HCT116 (cell line): ENCODE measurements at regions not wholly inside any gene's neighbourhood (a gene's known extent, or its start where the extent isn't known, plus 50 kb on each side); places are given as distances from the start of the nearest gene placed in this dataset.

Experiments
- ATAC-seq: fragments of 200-7000 bp; cut with Tn5 transposase; 2 replicates; pipeline ENCODE4 v1.9.1; 2020; ENCODE audit warnings: mild to moderate bottlenecking, moderate library complexity
- BruUV-seq: library from RNA; stranded (reverse); fragments of 400-500 nt; replicated peaks from 2 replicates; lab custom pipeline; 2021; lab: Mats Ljungman, UMichigan
- CTCF ChIA-PET: fragments of 300-600 bp; sonication (Branson Sonifier 250); formaldehyde crosslinking; loops from one replicate; lab custom pipeline; 2021; ENCODE audit warnings: antibody characterized with exemption; lab: Charles Lee
- POLR2A ChIA-PET: fragments of 300-600, 350-600 bp; sonication (Branson Sonifier 250); formaldehyde crosslinking; loops from one replicate; lab custom pipeline; 2021; ENCODE audit warnings: antibody characterized with exemption; lab: Charles Lee
- RAD21 ChIA-PET, 2 experiments: fragments of 300-600 bp; sonication (Branson Sonifier 250); formaldehyde crosslinking; loops; one replicate each; lab custom pipeline; 2023; ENCODE audit warnings: low total read pairs in 2 of 2; ENCODE audit not compliant: uncharacterized antibody in 2 of 2, unreplicated experiment in 2 of 2, low non-redundant PET in 1 of 2; lab: Charles Lee
- DNase-seq: peaks from one replicate; pipeline ENCODE4 v3.0.0-alpha.2; 2010; ENCODE audit warnings: low read depth, low spot score
- H2AFZ ChIP-seq: fragments of 200-600 bp; shearing (Covaris generic), sonication (generic); 2 replicates; pipeline ENCODE4 v1.6.1; 2017; ENCODE audit warnings: low read depth, mixed run types, mixed read lengths, antibody characterized with exemption, low read length; ENCODE audit not compliant: poor library complexity, severe bottlenecking
- H3K27ac ChIP-seq: 2 replicates; pipeline ENCODE4 v1.5.1; 2012; ENCODE audit warnings: low read depth, low read length
- H3K27me3 ChIP-seq: fragments of 200-600 bp; sonication (generic); 2 replicates; pipeline ENCODE4 v1.6.1; 2016; ENCODE audit warnings: mixed run types, low read length, mixed read lengths; ENCODE audit not compliant: insufficient read depth
- H3K36me3 ChIP-seq, 2 experiments: fragments of 200-500 bp in 1 of 2; fragments of 200-600 bp in 1 of 2; sonication (Bioruptor generic) in 1 of 2; sonication (generic) in 1 of 2; 2 replicates each; pipeline versions ENCODE4 v1.5.1 to v1.6.1; 2014 to 2016; ENCODE audit warnings: low read length in 2 of 2, inconsistent platforms in 1 of 2, mixed read lengths in 1 of 2, mixed run types in 1 of 2; ENCODE audit not compliant: insufficient read depth in 2 of 2, control insufficient read depth in 1 of 2
- H3K4me1 ChIP-seq, 2 experiments: fragments of 200-600 bp in 1 of 2; sonication (generic) in 1 of 2; 2 replicates each; pipeline versions ENCODE4 v1.5.1 to v1.6.1; 2012 to 2017; ENCODE audit warnings: low read length in 2 of 2, inconsistent platforms in 1 of 2, mild to moderate bottlenecking in 1 of 2, mixed read lengths in 1 of 2, mixed run types in 1 of 2, moderate library complexity in 1 of 2; ENCODE audit not compliant: insufficient read depth in 2 of 2, control insufficient read depth in 1 of 2
- H3K4me2 ChIP-seq: fragments of 200-600 bp; sonication (generic); 2 replicates; pipeline ENCODE4 v1.6.1; 2017; ENCODE audit warnings: mixed run types, low read length, mixed read lengths
- H3K4me3 ChIP-seq, 2 experiments: fragments of 200-600 bp in 1 of 2; sonication (generic) in 1 of 2; replicated peaks in 1 of 2; 2 replicates each; pipeline ENCODE4 v1.5.1; 2011 to 2016; ENCODE audit warnings: low read length in 2 of 2, control low read depth in 1 of 2, low read depth in 1 of 2, mild to moderate bottlenecking in 1 of 2, mixed read lengths in 1 of 2, mixed run types in 1 of 2
- H3K79me2 ChIP-seq: fragments of 200-600 bp; sonication (generic); 2 replicates; pipeline ENCODE4 v1.6.1; 2017; ENCODE audit warnings: mild to moderate bottlenecking, mixed run types, low read length, moderate library complexity, mixed read lengths; ENCODE audit not compliant: insufficient read depth
- H3K9ac ChIP-seq: fragments of 200-600 bp; sonication (generic); 2 replicates; pipeline ENCODE4 v1.6.1; 2016; ENCODE audit warnings: low read length, mixed read lengths
- H3K9me2 ChIP-seq: fragments of 200-600 bp; sonication (generic), shearing (Covaris generic); 2 replicates; pipeline ENCODE4 v1.6.1; 2017; ENCODE audit warnings: mixed run types, mild to moderate bottlenecking, moderate library complexity; ENCODE audit not compliant: insufficient read depth
- H3K9me3 ChIP-seq, 2 experiments: fragments of 200-500 bp in 1 of 2; fragments of 200-600 bp in 1 of 2; sonication (Bioruptor generic) in 1 of 2; sonication (generic) in 1 of 2; 2 replicates each; pipeline ENCODE4 v1.6.1; 2014 to 2017; ENCODE audit warnings: low read length in 2 of 2, mixed read lengths in 2 of 2, inconsistent platforms in 1 of 2, low read depth in 1 of 2, mild to moderate bottlenecking in 1 of 2, mixed run types in 1 of 2, moderate library complexity in 1 of 2; ENCODE audit not compliant: control insufficient read depth in 1 of 2, insufficient read depth in 1 of 2
- H4K20me1 ChIP-seq: fragments of 200-600 bp; sonication (generic), shearing (Covaris generic); 2 replicates; pipeline ENCODE4 v1.6.1; 2017; ENCODE audit warnings: mixed run types, mild to moderate bottlenecking, moderate library complexity; ENCODE audit not compliant: insufficient read depth
- CEBPB ChIP-seq: IDR thresholded peaks from 2 replicates; pipeline ENCODE4 v1.6.1; 2012; ENCODE audit warnings: low read depth
- EZH2phosphoT487 ChIP-seq: fragments of 200-600 bp; IDR thresholded peaks from 2 replicates; pipeline ENCODE4 v1.6.1; 2018; ENCODE audit warnings: antibody characterized with exemption, borderline replicate concordance
- FOSL1 ChIP-seq: IDR thresholded peaks from 2 replicates; pipeline ENCODE4 v1.6.1; 2012; ENCODE audit warnings: low read depth
- JUND ChIP-seq: IDR thresholded peaks from 2 replicates; pipeline ENCODE4 v1.6.1; 2012
- SIN3A ChIP-seq: IDR thresholded peaks from 2 replicates; pipeline ENCODE4 v1.6.1; 2012; ENCODE audit warnings: low read depth
- SP1 ChIP-seq: IDR thresholded peaks from 2 replicates; pipeline ENCODE4 v1.6.1; 2012; ENCODE audit warnings: low read depth
- ZFX ChIP-seq: fragments of 450-650 bp; IDR thresholded peaks from 2 replicates; pipeline ENCODE4 v1.6.1; 2017
- ZNF274 ChIP-seq: fragments of 200-500 bp; sonication (Bioruptor generic); IDR thresholded peaks from 2 replicates; pipeline ENCODE4 v1.6.1; 2014; ENCODE audit warnings: mild to moderate bottlenecking, low read depth, low read length, inconsistent platforms
- intact Hi-C: fragments of 100-400 bp; cut with micrococcal nuclease; formaldehyde crosslinking; loops from 2 replicates; pipeline ENCODE4 v1.10.0; 2022
- TF ChIP-seq, protein P1 (sequence below): IDR thresholded peaks from 2 replicates; pipeline ENCODE4 v1.6.1; 2012
- TF ChIP-seq, protein P2 (sequence below), 3 experiments: fragments of 200-600 bp in 1 of 3; sonication (generic) in 1 of 3; IDR thresholded peaks in 2 of 3; conservative IDR thresholded peaks in 1 of 3; 2 replicates each; pipeline ENCODE4 v1.5.1; 2012 to 2017; ENCODE audit warnings: low read depth in 2 of 3, low read length in 2 of 3, antibody characterized with exemption in 1 of 3, borderline replicate concordance in 1 of 3, control low read depth in 1 of 3, mild to moderate bottlenecking in 1 of 3, mixed read lengths in 1 of 3, mixed run types in 1 of 3, moderate library complexity in 1 of 3; ENCODE audit not compliant: insufficient read depth in 1 of 3

DNA sequence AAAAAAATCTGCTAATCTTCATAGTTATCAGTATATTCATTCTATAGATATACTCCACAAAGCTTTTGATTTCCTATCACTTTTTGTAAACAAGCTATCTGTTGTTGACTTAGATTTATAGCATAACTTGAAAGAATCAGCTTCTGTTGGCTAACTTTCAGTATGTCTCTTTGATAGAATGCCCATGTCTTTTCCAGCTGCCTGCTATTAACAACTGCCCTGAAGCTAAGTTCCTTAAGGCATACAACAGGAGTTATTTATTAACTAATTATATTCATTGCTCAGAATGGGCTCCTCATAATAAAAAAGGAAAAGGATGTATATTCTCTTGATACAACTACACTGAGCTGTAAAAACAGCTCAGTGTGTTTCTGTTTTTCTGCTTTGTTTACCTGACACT, 293.9 kb downstream of the TUSC7 start:
- DNase-seq, result no peak
- Histone ChIP-seq H3K4me2 (no peak overlapping the region), H3K36me3 (no peaks in the 10 kb centered on the region), H3K79me2 (no peaks in the 10 kb centered on the region), H3K27ac (no peak overlapping the region), H3K27me3 (no peaks in the 10 kb centered on the region), H3K4me1 (no peaks in the 10 kb centered on the region), H3K9me2 (no peaks in the 10 kb centered on the region), H3K4me3 (no peak overlapping the region), H4K20me1 (no peaks in the 10 kb centered on the region), H2AFZ (no peak overlapping the region), H3K9me3 (no peaks in the 10 kb centered on the region), H3K9ac (no peak overlapping the region)
- ChIA-PET POLR2A (no interaction called here), CTCF (no interaction called here), RAD21 (no interaction called here)
- no peak for TF ChIP-seq ZFX
- no peak for TF ChIP-seq CEBPB
- no peak for TF ChIP-seq ZNF274
- no peak for TF ChIP-seq SP1
- no peak for TF ChIP-seq JUND
- TF ChIP-seq, protein P1, sequence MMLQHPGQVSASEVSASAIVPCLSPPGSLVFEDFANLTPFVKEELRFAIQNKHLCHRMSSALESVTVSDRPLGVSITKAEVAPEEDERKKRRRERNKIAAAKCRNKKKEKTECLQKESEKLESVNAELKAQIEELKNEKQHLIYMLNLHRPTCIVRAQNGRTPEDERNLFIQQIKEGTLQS, result no peak
- no peak for TF ChIP-seq EZH2phosphoT487
- no peak for TF ChIP-seq FOSL1
- ATAC-seq, result no peak
- intact Hi-C loops, result no loop called here
- no TSS peak for BruUV-seq

DNA sequence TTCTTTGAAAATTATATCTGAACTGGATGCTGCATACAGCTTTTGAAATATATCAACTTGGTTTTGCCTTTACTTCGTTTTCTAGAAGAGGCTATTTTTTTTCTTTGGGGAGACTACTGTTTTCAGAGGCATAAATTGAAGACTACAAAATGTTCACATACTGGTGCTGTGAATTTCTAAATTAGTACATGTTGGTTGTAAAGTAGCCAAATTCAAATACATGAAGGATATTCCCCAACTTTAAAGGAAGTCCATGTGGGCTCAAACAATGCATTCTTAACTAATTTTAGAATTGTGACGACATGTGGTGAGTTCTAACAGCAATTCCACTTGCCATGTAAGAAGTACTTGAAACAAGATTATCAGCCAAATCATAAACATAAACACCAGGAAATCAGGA, 295.7 kb downstream of the TUSC7 start:
- intact Hi-C loops, result no loop called here
- ATAC-seq, result no peak
- CTCF ChIA-PET, result no interaction called here

More for the DNA sequence above, 295.7 kb downstream of the TUSC7 start:
- Histone ChIP-seq H3K27me3 (no peaks in the 10 kb centered on the region), H4K20me1 (no peaks in the 10 kb centered on the region), H3K4me2 (no peak overlapping the region), H3K79me2 (no peaks in the 10 kb centered on the region), H3K27ac (no peak overlapping the region), H3K9me3 (no peaks in the 10 kb centered on the region), H3K4me3 (no peak overlapping the region), H3K36me3 (no peaks in the 10 kb centered on the region), H3K4me1 (no peaks in the 10 kb centered on the region), H3K9me2 (no peaks in the 10 kb centered on the region), H2AFZ (no peak overlapping the region), H3K9ac (no peak overlapping the region)
- no TSS peak for BruUV-seq
- POLR2A ChIA-PET, result no interaction called here
- no peak for DNase-seq
- TF ChIP-seq SIN3A (no peak), FOSL1 (no peak)
- TF ChIP-seq, protein P2, sequence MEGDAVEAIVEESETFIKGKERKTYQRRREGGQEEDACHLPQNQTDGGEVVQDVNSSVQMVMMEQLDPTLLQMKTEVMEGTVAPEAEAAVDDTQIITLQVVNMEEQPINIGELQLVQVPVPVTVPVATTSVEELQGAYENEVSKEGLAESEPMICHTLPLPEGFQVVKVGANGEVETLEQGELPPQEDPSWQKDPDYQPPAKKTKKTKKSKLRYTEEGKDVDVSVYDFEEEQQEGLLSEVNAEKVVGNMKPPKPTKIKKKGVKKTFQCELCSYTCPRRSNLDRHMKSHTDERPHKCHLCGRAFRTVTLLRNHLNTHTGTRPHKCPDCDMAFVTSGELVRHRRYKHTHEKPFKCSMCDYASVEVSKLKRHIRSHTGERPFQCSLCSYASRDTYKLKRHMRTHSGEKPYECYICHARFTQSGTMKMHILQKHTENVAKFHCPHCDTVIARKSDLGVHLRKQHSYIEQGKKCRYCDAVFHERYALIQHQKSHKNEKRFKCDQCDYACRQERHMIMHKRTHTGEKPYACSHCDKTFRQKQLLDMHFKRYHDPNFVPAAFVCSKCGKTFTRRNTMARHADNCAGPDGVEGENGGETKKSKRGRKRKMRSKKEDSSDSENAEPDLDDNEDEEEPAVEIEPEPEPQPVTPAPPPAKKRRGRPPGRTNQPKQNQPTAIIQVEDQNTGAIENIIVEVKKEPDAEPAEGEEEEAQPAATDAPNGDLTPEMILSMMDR (IDR thresholded peaks at IDR 0.05 in 2 of 3, conservative IDR thresholded peaks at IDR 0.05 in 1 of 3; ENCODE audit: borderline replicate concordance in 1 of 3, insufficient read depth in 1 of 3, low read depth in 2 of 3, low read length in 2 of 3), result no peak
- RAD21 ChIA-PET, result no interaction called here
